CD4-positive, alpha-beta T cell treated with Interferon alpha-2 for 1 hour (primary cell): ENCODE measurements at regions not wholly inside any gene's neighbourhood (a gene's known extent, or its start where the extent isn't known, plus 50 kb on each side); places are given as distances from the start of the nearest gene placed in this dataset.

ENCODE experiments used
- DNase-seq, 2 donors: peaks; one replicate each; pipeline ENCODE4 v3.0.0-alpha.2; 2020 to 2022

DNA sequence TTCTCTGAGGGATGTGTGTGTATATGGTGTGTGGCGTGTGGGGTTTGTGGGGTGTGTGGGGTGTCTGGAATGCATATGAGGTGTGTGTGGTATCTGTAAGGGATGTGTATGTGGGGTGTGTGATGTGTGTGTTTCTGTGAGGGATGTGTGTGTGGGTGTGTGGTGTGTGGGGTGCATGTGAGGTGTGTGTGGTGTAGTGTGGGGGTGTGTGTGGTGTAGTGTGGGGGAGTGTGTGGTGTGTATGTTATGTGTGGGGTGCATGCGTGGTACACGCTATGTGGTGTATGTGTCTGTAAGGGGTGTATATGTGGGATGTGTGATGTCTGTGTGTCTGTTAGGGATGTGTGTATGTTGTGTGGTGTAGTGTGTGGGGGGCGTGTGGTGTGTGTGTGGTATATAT lies 300.0 kb downstream of the FGF9 start:
- no peak for DNase-seq

GRCh38 chr13:21971662-21972621 lies 301.1 kb downstream of the FGF9 start:
- DNase-seq: no peak

DNA sequence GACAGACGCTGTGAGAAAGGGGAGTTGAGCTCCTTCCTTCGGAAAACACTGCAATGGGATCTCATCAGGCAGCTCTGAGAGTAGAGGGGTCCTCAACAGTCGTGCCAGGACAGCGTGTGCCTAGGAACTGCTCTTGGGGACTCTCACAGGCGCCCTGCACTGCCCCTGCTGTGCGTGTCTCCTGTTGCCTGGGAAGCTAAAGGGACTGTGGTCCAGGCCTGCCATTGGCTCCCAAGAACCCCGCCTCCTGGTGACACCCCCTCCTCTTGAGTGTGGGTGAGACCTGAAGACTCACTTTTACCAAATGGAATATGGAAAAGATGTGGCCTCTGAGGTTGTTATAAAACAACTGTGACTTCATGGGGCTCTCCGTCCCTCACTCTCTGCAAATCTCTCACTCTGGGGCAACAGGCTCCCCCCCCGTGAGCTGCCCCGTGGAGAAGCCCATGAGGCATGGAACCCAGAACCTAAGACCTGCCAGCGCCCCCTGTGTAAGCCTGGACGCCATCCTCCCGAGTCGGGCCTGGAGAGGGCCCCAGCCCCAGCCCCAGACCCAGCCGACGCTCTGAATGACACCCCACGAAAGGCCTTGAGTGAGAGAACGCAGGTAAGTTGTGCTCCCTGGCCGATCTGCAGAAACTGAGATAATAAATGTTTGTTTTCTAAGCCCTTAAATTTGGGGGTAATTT lies 302.7 kb downstream of the FGF9 start:
- DNase-seq: no peak

DNA sequence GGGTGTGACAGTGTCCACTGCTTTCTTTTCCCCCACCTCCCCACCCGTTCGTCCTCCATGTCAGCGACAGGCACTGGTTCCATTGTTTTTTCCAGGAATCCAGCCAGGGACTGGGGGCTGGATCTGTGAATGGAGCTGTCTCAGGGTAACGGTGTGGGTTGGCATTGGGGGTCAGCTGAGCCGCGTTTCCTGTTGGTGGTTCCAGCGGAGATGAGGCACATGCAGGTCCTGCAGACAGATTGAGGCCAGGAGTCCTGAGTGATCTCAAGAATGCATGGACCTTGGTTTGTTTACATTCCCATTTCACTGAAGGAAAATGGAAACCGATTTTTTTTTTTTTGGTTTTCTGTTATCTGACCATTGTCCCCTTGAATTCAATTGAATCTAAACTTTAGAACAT lies 303.9 kb downstream of the FGF9 start:
- DNase-seq: no peak

GRCh38 chr13:21976159-21976558 lies 305.3 kb downstream of the FGF9 start:
- DNase-seq: no peak

- no peak for DNase-seq
Observed at GRCh38 chr13:21979161-21979806, 308.4 kb downstream of the FGF9 start.

- DNase-seq: no peak
Observed at GRCh38 chr13:21980049-21980448, 309.2 kb downstream of the FGF9 start.

DNA sequence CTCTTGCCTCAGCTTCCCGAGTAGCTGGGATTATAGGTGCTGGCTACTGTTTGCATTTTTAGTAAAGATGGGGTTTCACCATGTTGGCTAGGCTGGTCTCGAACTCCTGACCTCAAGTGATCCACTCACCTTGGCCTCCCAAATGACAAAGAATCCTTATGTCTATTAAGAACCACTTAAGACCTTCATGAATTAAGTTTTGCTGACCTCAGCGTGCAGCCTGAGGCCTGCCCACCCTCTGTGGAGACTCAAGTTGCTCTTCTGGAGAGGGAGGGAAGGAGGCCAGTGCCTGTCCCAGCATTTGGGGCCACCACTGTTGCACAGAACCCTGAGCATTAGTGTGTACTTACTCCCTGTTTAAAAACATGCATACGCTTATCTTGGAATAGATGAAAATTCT lies 313.3 kb downstream of the FGF9 start:
- no peak for DNase-seq

DNA sequence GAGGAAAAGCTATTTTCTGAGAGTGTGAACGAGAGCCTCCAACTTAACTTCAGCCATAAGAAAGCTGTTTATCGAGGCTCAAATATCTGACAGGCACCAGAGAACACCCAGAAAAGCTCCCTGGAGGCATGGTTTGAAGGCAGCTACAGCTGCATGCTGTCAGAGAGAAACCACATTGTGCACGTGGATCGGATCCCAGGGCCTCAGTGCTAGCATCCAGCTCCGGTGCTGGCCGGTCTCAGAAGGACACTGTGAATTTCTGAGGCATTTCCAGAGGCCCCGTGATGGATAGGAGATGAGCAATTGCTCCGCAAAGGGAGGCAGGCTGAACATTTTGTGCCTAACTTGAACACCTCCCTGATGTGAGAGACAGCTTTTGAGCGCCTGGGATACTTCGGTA lies 315.7 kb downstream of the FGF9 start:
- no peak for DNase-seq

DNA sequence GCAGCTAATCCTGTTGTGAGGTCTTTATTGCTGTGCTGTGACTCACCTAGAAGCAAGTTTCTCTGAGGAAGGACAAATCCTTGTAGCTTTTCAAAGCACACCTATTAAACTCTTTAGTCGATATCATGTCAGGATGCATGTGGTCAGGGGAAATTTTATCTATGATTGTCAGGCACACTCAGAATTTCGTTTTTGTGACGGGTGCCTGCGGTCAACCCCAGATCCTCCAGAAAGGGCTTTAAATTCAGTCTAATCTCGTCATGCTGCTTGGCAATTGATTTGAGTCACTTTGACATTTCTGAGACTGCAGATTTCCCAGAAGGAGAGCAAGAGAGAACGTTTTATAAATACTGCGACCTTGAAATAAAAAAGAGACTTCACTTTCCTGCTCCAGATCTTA lies 316.9 kb downstream of the FGF9 start:
- no peak for DNase-seq

DNA sequence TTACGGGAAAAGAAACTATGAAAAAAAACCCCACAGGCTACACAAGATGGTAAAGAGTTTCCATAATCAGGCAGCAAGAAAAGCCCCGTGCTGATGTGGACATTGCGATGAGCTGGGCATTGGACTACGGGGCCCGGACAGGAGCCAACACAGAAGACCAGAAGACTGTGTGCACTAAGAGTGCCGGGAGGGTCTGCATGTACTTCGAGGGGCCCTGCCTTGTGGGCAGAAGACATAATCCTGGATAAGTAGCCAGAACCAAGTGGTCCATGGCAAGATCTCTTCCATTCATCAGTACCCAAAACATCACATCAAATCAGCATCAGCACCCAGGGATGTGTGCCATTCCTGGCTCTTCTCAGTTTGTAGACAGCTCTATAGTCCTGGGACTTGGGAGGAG lies 317.8 kb downstream of the FGF9 start:
- DNase-seq: no peak

GRCh38 chr13:21996049-21996448 lies 325.2 kb downstream of the FGF9 start:
- no peak for DNase-seq

DNA sequence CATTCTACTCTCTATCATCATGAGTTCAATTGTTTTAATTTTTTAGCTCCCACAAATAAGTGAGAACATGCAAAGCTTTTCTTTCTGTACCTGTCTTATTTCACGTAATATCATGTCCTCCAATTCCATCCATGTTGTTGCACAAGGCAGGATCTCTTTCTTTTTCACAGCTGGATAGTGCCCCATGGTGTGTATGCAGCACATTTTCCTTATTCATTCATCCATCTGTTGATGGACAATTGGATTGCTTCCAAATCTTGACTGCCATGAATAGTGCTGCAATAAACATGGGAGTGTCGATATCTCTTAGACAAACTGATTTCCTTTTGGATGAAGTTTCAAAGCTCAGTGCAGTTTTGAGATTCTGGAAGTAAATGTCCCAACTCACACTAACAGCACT lies 326.9 kb downstream of the FGF9 start:
- no peak for DNase-seq

DNA sequence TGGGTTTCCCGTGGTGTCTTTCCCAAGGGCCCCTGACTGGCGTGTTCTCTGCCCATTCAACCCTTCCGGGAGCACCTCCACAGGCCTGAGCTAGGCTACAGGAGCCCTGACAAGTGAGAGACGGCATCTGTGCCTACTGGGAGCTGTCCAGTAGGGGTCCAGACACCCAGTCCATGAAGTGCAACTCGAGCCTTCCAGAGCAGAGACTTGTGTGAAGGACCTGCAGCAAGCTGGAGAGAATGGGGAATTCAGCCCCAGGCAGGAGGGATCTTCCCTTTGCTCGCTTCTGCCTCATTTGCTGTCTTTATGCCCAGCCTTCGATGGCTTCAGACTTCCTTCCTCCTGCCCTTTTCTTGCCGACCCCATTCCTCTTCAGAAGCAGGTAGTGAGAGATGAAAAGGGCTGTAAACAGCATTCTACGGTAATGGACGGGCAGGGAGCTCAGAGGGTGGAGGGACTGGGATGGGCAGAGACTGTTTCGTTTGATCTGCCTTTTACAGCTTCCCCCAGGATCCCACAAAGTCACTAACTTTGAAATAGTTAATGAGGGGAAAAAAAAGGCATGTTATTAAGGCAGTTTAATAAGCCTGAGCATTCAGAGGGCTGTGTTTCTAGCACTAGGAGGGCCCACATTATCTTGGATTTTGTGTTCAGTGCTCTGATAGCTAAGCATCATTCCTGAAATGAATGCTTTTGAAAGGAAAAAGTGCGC lies 327.6 kb downstream of the FGF9 start:
- DNase-seq: no peak

DNA sequence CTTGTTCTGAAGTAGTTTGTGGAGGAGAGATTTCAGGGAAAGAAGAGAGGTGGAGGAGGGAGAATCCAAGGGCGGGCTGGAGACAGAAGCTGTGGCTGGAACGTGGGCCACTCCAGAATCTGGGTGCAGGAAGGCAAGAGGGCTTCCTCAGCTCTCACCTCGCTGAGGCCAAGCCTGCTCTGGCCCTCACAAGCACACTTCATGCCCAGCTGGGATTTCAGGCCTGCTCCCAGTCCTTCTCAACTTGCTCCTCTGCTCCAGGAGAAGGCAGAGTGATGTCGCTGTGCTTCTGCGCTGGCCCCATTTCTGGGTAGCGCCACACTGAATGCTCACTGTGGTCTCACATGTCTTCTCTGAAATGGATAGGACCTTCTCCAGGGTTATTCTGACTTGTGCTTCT lies 328.8 kb downstream of the FGF9 start:
- no peak for DNase-seq

GRCh38 chr13:22000191-22000590 lies 329.3 kb downstream of the FGF9 start:
- no peak for DNase-seq

GRCh38 chr13:22001336-22001735 lies 330.5 kb downstream of the FGF9 start:
- DNase-seq: no peak

- no peak for DNase-seq
Observed at GRCh38 chr13:22002893-22003292, 332.0 kb downstream of the FGF9 start.

DNA sequence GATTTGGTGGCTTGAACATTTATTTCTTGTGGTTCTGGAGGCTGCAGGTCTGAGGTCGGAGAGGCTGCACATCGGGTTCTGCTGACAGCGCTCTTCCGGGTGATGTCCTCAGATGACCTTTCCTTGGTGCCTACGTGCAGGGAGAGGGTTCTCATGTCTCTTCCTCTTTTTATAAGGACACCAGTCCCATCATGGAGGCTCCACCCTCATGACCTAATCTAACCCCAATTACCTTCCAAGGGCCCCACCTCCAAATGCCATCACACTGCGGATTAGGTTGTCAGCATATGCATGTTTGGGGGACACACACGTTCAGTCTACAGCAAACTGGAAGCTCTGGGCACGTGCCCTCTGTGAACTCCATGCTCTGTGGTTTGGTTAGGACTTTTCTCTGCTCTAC lies 338.6 kb downstream of the FGF9 start:
- DNase-seq: peak in 1 of 2 donors; percentile 24

DNA sequence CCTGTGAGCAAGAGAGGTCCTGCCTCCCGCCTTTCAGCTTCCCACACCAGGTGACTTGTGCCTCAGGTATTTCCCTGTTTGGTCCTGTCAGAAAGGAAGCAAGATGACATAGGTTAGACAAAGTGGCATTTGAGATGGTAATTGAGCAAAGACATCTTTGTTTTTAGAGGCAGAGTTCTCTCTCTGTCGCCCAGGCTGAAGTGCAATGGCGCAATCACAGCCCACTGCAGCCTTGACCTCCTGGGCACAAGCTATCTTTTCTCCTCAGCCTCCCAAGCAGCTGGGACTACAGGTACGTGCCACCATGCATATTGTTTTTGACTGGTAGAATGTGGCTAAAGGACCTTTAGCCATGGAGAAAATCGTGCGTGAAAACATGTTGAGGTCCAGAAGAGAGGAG lies 339.1 kb downstream of the FGF9 start:
- no peak for DNase-seq

DNA sequence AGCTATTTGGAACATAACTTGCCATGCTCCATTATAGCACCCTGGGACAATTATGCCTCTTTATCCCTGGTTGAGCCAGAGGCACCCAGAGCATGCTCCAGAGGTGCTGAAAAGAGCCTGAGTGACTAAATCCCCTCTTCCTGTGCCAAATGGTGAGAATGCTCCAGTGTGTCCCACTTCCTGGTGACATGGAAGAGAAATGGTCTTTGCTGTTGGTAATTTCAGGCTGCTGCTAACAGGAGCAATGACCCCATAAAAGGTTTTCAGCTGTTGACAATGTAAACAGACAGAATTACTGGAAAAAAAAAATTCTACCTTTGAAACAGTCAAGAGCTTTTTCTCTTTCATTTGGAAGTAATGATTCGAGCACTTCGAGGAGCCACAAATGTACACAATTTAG lies 341.8 kb downstream of the FGF9 start:
- DNase-seq: no peak

- DNase-seq: no peak
Observed at GRCh38 chr13:22014469-22014868, 343.6 kb downstream of the FGF9 start.

DNA sequence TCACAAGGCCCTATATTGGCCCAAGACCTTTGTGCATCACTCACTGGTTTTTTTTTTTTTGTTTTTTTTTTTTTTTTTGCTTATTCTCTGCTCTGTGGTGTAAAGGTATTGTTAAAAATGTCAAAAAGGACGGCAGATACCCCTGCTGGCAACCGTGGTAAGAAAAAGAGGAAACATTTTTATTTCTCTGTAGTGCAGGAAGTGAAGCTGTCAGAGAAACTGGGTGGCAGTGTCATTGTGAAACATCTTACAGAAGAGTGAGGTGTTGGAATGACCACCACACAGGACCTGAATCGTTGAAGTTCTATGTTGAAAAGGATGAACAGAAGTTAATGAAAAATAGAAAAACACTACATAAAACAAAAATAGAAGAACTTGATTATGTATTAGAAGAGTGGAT lies 346.4 kb downstream of the FGF9 start:
- DNase-seq: no peak
